GM12878 (cell line): ENCODE measurements at regions not wholly inside any gene's neighbourhood (a gene's known extent, or its start where the extent isn't known, plus 50 kb on each side); places are given as distances from the start of the nearest gene placed in this dataset.

Experiments used
- ATAC-seq: fragments of 200-7000 bp; cut with Tn5 transposase; 3 replicates; pipeline ENCODE4 v1.9.1; 2020; ENCODE audit warnings: mild to moderate bottlenecking, moderate library complexity
- BruUV-seq: library from RNA; stranded (reverse); fragments of 400-500 nt; replicated peaks from 2 replicates; lab custom pipeline; 2021; lab: Mats Ljungman, UMichigan
- CTCF ChIA-PET: fragments of 300-600 bp; sonication (Branson Sonifier 250); formaldehyde crosslinking; extraction: SDS; loops from one replicate; lab custom pipeline; 2021; ENCODE audit warnings: inconsistent platforms; lab: Yijun Ruan, JAX
- POLR2A ChIA-PET: fragments of 350-600 bp; formaldehyde crosslinking; extraction: SDS; loops from one replicate; lab custom pipeline; 2021; ENCODE audit warnings: inconsistent platforms; lab: Charles Lee
- RAD21 ChIA-PET: fragments of 300-600 bp; sonication (Branson Sonifier 250); formaldehyde crosslinking; loops from one replicate; lab custom pipeline; 2023; ENCODE audit warnings: antibody characterized with exemption; ENCODE audit not compliant: unreplicated experiment; lab: Charles Lee
- SMC1A ChIA-PET: fragments of 300-600 bp; sonication (Branson Sonifier 250); formaldehyde crosslinking; loops from one replicate; lab custom pipeline; 2023; ENCODE audit not compliant: unreplicated experiment, uncharacterized antibody; lab: Charles Lee
- DNase-seq: peaks from one replicate; pipeline ENCODE4 v3.0.0-alpha.2; 2011; ENCODE audit warnings: low read depth, low spot score
- FAIRE-seq: peaks from 3 replicates; lab custom pipeline; 2011; peaks lifted over from hg19 to GRCh38; lab: Jason Lieb, UNC
- H2AFZ ChIP-seq: 2 replicates; pipeline ENCODE4 v1.6.0; 2011; ENCODE audit warnings: low read depth, low read length, control low read depth; ENCODE audit not compliant: control insufficient read depth
- H3K27ac ChIP-seq: 2 replicates; pipeline ENCODE4 v1.5.1; 2011; ENCODE audit warnings: control low read depth; ENCODE audit not compliant: control insufficient read depth, insufficient read depth
- H3K27me3 ChIP-seq, 2 experiments: replicated peaks in 1 of 2; 2 replicates each; pipeline versions ENCODE4 v1.6.0 to v1.6.1; 2011; ENCODE audit warnings: low read length in 1 of 2; ENCODE audit not compliant: control insufficient read depth in 2 of 2, insufficient read depth in 2 of 2
- H3K36me3 ChIP-seq, 2 experiments: 2 replicates each; pipeline ENCODE4 v1.5.1; 2011; ENCODE audit warnings: low read length in 1 of 2; ENCODE audit not compliant: control insufficient read depth in 2 of 2, insufficient read depth in 2 of 2
- H3K4me1 ChIP-seq: 2 replicates; pipeline ENCODE4 v1.6.1; 2011; ENCODE audit warnings: mild to moderate bottlenecking, low read length, moderate library complexity, mixed read lengths; ENCODE audit not compliant: control insufficient read depth, insufficient read depth
- H3K4me2 ChIP-seq: 2 replicates; pipeline ENCODE4 v1.6.0; 2011; ENCODE audit warnings: control low read depth; ENCODE audit not compliant: control insufficient read depth, insufficient read depth
- H3K4me3 ChIP-seq: fragments of 200-600 bp; sonication (generic); 2 replicates; pipeline ENCODE4 v1.5.1; 2016
- H3K79me2 ChIP-seq: 2 replicates; pipeline ENCODE4 v1.6.0; 2011; ENCODE audit warnings: low read length; ENCODE audit not compliant: control insufficient read depth, insufficient read depth
- H3K9ac ChIP-seq: 2 replicates; pipeline ENCODE4 v1.8.0; 2011; ENCODE audit warnings: low read length, control low read depth, mixed read lengths; ENCODE audit not compliant: control insufficient read depth, insufficient read depth
- H3K9me3 ChIP-seq: replicated peaks from 3 replicates; pipeline ENCODE4 v1.5.1; 2011; ENCODE audit warnings: mild to moderate bottlenecking, low read length; ENCODE audit not compliant: control insufficient read depth, insufficient read depth
- H4K20me1 ChIP-seq: 2 replicates; pipeline ENCODE4 v1.6.0; 2011; ENCODE audit not compliant: control insufficient read depth, insufficient read depth
- BCL11A ChIP-seq: IDR thresholded peaks from 2 replicates; pipeline ENCODE4 v1.6.1; 2011; ENCODE audit warnings: low read depth, low read length
- CEBPB ChIP-seq, 2 experiments: fragments of 150-350 bp in 1 of 2; IDR thresholded peaks; 2 replicates each; pipeline ENCODE4 v1.6.1; 2012 to 2014; ENCODE audit warnings: low read depth in 2 of 2, low read length in 2 of 2, borderline replicate concordance in 1 of 2, inconsistent platforms in 1 of 2
- GABPA ChIP-seq: IDR thresholded peaks from 2 replicates; pipeline ENCODE4 v1.6.1; 2014; ENCODE audit warnings: antibody characterized with exemption, low read depth, mild to moderate bottlenecking, inconsistent platforms
- IKZF2 ChIP-seq, 2 experiments: fragments of 450-650 bp; IDR thresholded peaks; 2 replicates each; pipeline ENCODE4 v1.6.1; 2017; ENCODE audit warnings: mild to moderate bottlenecking in 2 of 2, moderate library complexity in 2 of 2
- JUNB ChIP-seq: IDR thresholded peaks from 2 replicates; pipeline ENCODE4 v1.6.1; 2016; ENCODE audit warnings: antibody characterized with exemption, mild to moderate bottlenecking
- KAT2A ChIP-seq: conservative IDR thresholded peaks from 2 replicates; pipeline ENCODE4 v1.6.1; 2011; ENCODE audit warnings: low read depth, low read length; ENCODE audit not compliant: control insufficient read depth
- KLF5 ChIP-seq: fragments of 450-650 bp; IDR thresholded peaks from 2 replicates; pipeline ENCODE4 v1.6.1; 2014; ENCODE audit warnings: mild to moderate bottlenecking; ENCODE audit not compliant: partially characterized antibody
- LARP7 ChIP-seq: fragments of 450-650 bp; IDR thresholded peaks from 2 replicates; pipeline ENCODE4 v1.6.1; 2017; ENCODE audit warnings: mild to moderate bottlenecking
- MTA3 ChIP-seq: IDR thresholded peaks from 2 replicates; pipeline ENCODE4 v1.6.1; 2012; ENCODE audit warnings: low read length, inconsistent platforms, borderline replicate concordance
- PAX5 ChIP-seq: IDR thresholded peaks from 2 replicates; pipeline ENCODE4 v1.6.1; 2011; ENCODE audit warnings: low read depth, low read length, borderline replicate concordance
- SMARCA5 ChIP-seq: fragments of 450-650 bp; IDR thresholded peaks from 2 replicates; pipeline ENCODE4 v1.6.1; 2017; ENCODE audit warnings: mild to moderate bottlenecking
- SMC3 ChIP-seq: IDR thresholded peaks from 2 replicates; pipeline ENCODE4 v1.6.1; 2011; ENCODE audit warnings: low read length, improper control_type of control experiment, borderline replicate concordance
- TBL1XR1 ChIP-seq: IDR thresholded peaks from 2 replicates; pipeline ENCODE4 v1.6.1; 2012; ENCODE audit warnings: low read depth, low read length, improper control_type of control experiment
- TCF12 ChIP-seq: IDR thresholded peaks from 2 replicates; pipeline ENCODE4 v1.6.1; 2011; ENCODE audit warnings: low read depth, mild to moderate bottlenecking, low read length
- WGBS: methylation state at CpG from one replicate; pipeline ENCODE4 v1.1.6; 2016; ENCODE audit warnings: low lambda C conversion rate; ENCODE audit not compliant: insufficient replicate concordance, insufficient coverage; ENCODE audit errors: missing lambda C conversion rate; 5-methylcytosine and 5-hydroxymethylcytosine counted together
- in situ Hi-C: fragments of 300-500 bp; cut with MboI; formaldehyde crosslinking; loops from 9 replicates; pipeline ENCODE4 v1.14.3; 2018; ENCODE audit warnings: mixed read lengths
- intact Hi-C: fragments of 100-400 bp; cut with micrococcal nuclease; formaldehyde crosslinking; loops from one replicate; pipeline ENCODE4 v1.14.2; 2022; ENCODE audit not compliant: unreplicated experiment
- TF ChIP-seq, protein P1 (sequence below): fragments of 150-350 bp; IDR thresholded peaks from 2 replicates; pipeline ENCODE4 v1.6.1; 2014; ENCODE audit warnings: mild to moderate bottlenecking, low read depth, low read length
- TF ChIP-seq, protein P2 (sequence below): IDR thresholded peaks from 2 replicates; pipeline ENCODE4 v1.6.1; 2012; ENCODE audit warnings: mild to moderate bottlenecking, low read depth, low read length
- TF ChIP-seq, protein P3 (sequence below): IDR thresholded peaks from 2 replicates; pipeline ENCODE4 v1.6.1; 2011; ENCODE audit warnings: borderline replicate concordance, low read depth, mild to moderate bottlenecking, moderate library complexity, mixed read lengths, low read length; ENCODE audit not compliant: insufficient read depth; ENCODE audit errors: extremely low read length

DNA sequence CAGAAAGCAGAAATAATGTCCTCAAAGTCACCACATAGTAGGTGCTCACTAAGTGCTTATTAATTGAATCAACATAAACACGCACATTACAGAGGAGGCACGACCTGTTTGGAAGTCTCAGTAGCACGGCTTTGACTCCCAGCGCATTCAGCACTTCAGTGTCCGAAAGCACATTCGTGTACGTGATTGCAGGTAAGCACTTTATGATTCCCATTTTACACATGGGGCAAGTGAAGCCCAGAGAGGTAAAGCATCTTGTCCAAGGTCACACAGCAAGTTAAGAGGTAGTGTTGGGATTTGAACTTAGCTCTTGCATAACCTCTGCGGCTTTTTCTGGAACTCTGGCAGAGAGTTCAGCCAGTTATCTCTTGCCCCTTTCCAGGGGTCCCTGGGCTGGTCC is 85.2 kb upstream of the WNT4 start (continued):
- TF ChIP-seq TBL1XR1, result no peak
- no peak for TF ChIP-seq JUNB
- TF ChIP-seq SMARCA5, result no peak

DNA sequence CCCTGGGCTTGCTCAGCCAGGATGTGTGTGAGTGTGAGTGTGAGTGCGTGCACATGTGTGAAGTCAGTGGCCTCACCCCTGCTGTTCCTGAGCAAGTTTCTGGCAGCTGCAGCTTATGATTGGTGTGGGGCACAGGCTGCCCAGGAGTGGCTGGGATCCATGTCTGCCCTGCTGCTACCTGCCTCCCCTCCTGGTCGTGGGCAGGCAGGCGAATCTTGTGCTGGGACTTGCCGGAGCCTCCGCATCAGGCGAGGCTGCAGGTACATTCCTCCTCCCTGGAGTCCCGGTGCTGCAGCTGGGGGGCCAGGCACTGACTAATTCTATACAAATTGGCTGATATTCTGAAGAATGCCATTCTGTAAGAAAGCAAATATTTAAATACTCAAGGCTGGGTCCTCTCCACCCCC is 85.6 kb upstream of the WNT4 start:
- Histone ChIP-seq H3K9me3 (no peaks in the 10 kb centered on the region), H3K4me2 (no peak overlapping the region), H3K4me1 (no peaks in the 10 kb centered on the region), H4K20me1 (no peaks in the 10 kb centered on the region), H2AFZ (no peak overlapping the region), H3K36me3 (no peaks in the 10 kb centered on the region), H3K27me3 (peaks cover 0 to 2% of the 10 kb centered on the region in 2 experiments; a peak in 1 of 4 replicates), H3K4me3 (no peak overlapping the region), H3K9ac (no peak overlapping the region), H3K27ac (no peak overlapping the region), H3K79me2 (no peaks in the 10 kb centered on the region)
- ChIA-PET POLR2A (no interaction called here), CTCF (no interaction called here), SMC1A (interaction anchor here (0.9 kb wide), 1 partner anchor 17 kb away, joined by 3 read pairs; no protein-coding TSS in a partner anchor), RAD21 (no interaction called here)
- in situ Hi-C loops, result no loop called here
- 14% methylated on average over 7 of the region's 7 CpGs for WGBS
- TF ChIP-seq KLF5, result no peak
- no peak for TF ChIP-seq GABPA
- TF ChIP-seq, protein P1, sequence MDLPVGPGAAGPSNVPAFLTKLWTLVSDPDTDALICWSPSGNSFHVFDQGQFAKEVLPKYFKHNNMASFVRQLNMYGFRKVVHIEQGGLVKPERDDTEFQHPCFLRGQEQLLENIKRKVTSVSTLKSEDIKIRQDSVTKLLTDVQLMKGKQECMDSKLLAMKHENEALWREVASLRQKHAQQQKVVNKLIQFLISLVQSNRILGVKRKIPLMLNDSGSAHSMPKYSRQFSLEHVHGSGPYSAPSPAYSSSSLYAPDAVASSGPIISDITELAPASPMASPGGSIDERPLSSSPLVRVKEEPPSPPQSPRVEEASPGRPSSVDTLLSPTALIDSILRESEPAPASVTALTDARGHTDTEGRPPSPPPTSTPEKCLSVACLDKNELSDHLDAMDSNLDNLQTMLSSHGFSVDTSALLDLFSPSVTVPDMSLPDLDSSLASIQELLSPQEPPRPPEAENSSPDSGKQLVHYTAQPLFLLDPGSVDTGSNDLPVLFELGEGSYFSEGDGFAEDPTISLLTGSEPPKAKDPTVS, result no peak
- TF ChIP-seq KAT2A, result no peak
- TF ChIP-seq LARP7, result no peak
- TF ChIP-seq MTA3, result no peak
- no peak for TF ChIP-seq BCL11A
- TF ChIP-seq SMC3, result no peak
- no peak for TF ChIP-seq IKZF2 (IDR thresholded peaks at IDR 0.05)
- TF ChIP-seq CEBPB (IDR thresholded peaks at IDR 0.05; ENCODE audit: borderline replicate concordance in 1 of 2, low read depth in 2 of 2, low read length in 2 of 2), result no peak
- TF ChIP-seq, protein P2, sequence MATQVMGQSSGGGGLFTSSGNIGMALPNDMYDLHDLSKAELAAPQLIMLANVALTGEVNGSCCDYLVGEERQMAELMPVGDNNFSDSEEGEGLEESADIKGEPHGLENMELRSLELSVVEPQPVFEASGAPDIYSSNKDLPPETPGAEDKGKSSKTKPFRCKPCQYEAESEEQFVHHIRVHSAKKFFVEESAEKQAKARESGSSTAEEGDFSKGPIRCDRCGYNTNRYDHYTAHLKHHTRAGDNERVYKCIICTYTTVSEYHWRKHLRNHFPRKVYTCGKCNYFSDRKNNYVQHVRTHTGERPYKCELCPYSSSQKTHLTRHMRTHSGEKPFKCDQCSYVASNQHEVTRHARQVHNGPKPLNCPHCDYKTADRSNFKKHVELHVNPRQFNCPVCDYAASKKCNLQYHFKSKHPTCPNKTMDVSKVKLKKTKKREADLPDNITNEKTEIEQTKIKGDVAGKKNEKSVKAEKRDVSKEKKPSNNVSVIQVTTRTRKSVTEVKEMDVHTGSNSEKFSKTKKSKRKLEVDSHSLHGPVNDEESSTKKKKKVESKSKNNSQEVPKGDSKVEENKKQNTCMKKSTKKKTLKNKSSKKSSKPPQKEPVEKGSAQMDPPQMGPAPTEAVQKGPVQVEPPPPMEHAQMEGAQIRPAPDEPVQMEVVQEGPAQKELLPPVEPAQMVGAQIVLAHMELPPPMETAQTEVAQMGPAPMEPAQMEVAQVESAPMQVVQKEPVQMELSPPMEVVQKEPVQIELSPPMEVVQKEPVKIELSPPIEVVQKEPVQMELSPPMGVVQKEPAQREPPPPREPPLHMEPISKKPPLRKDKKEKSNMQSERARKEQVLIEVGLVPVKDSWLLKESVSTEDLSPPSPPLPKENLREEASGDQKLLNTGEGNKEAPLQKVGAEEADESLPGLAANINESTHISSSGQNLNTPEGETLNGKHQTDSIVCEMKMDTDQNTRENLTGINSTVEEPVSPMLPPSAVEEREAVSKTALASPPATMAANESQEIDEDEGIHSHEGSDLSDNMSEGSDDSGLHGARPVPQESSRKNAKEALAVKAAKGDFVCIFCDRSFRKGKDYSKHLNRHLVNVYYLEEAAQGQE, result no peak
- TF ChIP-seq, protein P3, sequence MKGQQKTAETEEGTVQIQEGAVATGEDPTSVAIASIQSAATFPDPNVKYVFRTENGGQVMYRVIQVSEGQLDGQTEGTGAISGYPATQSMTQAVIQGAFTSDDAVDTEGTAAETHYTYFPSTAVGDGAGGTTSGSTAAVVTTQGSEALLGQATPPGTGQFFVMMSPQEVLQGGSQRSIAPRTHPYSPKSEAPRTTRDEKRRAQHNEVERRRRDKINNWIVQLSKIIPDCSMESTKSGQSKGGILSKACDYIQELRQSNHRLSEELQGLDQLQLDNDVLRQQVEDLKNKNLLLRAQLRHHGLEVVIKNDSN, result no peak
- TF ChIP-seq TCF12, result no peak
- no peak for TF ChIP-seq PAX5
- intact Hi-C loops, result no loop called here
- BruUV-seq, result no TSS peak
- FAIRE-seq (no peak), DNase-seq (no peak), ATAC-seq (no peak)
